ENCODE measurements at regions not wholly inside any gene's neighbourhood (a gene's known extent, or its start where the extent isn't known, plus 50 kb on each side); places are given as distances from the start of the nearest gene placed in this dataset.

- DNase-seq: no peak
- H3K9me3 ChIP-seq (ENCODE audit: control extremely low read depth in 1 of 5, control insufficient read depth in 4 of 5, insufficient read depth in 2 of 5, low read depth in 1 of 5, low read length in 4 of 5): no peaks in the 10 kb centered on the region
- no peaks in the 10 kb centered on the region for H3K36me3 ChIP-seq (ENCODE audit: control insufficient read depth in 4 of 4, insufficient read depth in 4 of 4, low read length in 3 of 4)
- no peak overlapping the region for H3K27ac ChIP-seq (ENCODE audit: insufficient read depth in 1 of 2, low read depth in 1 of 2, low read length in 2 of 2, poor library complexity in 1 of 2, severe bottlenecking in 2 of 2)
- H3K4me3 ChIP-seq (ENCODE audit: control insufficient read depth in 1 of 7, extremely low read depth in 1 of 7, insufficient read depth in 4 of 7, low read depth in 2 of 7, low read length in 6 of 7): no peak overlapping the region
- ChIA-PET CTCF (no interaction called here), POLR2A (no interaction called here)
- no peaks in the 10 kb centered on the region for H3K27me3 ChIP-seq (replicated peaks in 2 of 5; ENCODE audit: control insufficient read depth in 4 of 5, insufficient read depth in 5 of 5, low read length in 4 of 5)
- peaks cover 0 to 7% (median 1%) of the 10 kb centered on the region in 4 experiments for H3K4me1 ChIP-seq (ENCODE audit: control extremely low read depth in 1 of 4, control insufficient read depth in 4 of 4, insufficient read depth in 4 of 4, low read length in 3 of 4)
- WGBS (ENCODE audit: insufficient coverage): 100% methylated on average over 5 of the region's 5 CpGs
These were observed 50.9 kb upstream of the GJA5 start for GRCh38 chr1:147811273-147811672.

DNA sequence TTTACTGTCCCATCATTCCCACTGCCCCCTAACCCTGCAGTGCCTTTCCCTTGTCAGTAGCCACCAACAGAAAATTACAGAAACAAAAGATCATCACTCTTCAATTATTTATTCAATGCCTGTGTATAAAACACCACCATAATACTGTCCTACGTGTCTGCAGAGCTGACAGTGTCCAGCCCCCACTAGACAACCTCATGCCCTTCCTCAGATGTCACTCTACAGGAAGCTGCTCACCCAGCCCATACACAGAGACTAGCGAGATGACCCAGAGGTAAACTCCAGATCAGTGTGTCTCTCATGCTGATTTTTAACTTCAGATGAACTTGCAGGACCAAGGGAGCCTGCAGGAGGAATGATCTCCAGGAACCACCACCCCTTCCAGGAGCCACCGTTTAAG, 51.3 kb upstream of the GJA5 start:
- no peaks in the 10 kb centered on the region for H3K9me3 ChIP-seq (ENCODE audit: control extremely low read depth in 1 of 5, control insufficient read depth in 4 of 5, insufficient read depth in 2 of 5, low read depth in 1 of 5, low read length in 4 of 5)
- no peak overlapping the region for H3K27ac ChIP-seq (ENCODE audit: insufficient read depth in 1 of 2, low read depth in 1 of 2, low read length in 2 of 2, poor library complexity in 1 of 2, severe bottlenecking in 2 of 2)
- H3K27me3 ChIP-seq (replicated peaks in 2 of 5; ENCODE audit: control insufficient read depth in 4 of 5, insufficient read depth in 5 of 5, low read length in 4 of 5): no peaks in the 10 kb centered on the region
- WGBS (ENCODE audit: insufficient coverage): 83% methylated on average over 2 of the region's 3 CpGs
- peaks cover 0 to 7% (median 1%) of the 10 kb centered on the region in 4 experiments for H3K4me1 ChIP-seq (ENCODE audit: control extremely low read depth in 1 of 4, control insufficient read depth in 4 of 4, insufficient read depth in 4 of 4, low read length in 3 of 4)
- DNase-seq: no peak
- CTCF ChIA-PET: no interaction called here
- H3K4me3 ChIP-seq (ENCODE audit: control insufficient read depth in 1 of 7, extremely low read depth in 1 of 7, insufficient read depth in 4 of 7, low read depth in 2 of 7, low read length in 6 of 7): no peak overlapping the region
- POLR2A ChIA-PET: no interaction called here
- H3K36me3 ChIP-seq (ENCODE audit: control insufficient read depth in 4 of 4, insufficient read depth in 4 of 4, low read length in 3 of 4): no peaks in the 10 kb centered on the region

- 88% methylated on average over 1 of the region's 2 CpGs for WGBS (ENCODE audit: insufficient coverage)
- Histone ChIP-seq H3K27ac (ENCODE audit: insufficient read depth in 1 of 2, low read depth in 1 of 2, low read length in 2 of 2, poor library complexity in 1 of 2, severe bottlenecking in 2 of 2) (no peak overlapping the region), H3K4me1 (ENCODE audit: control extremely low read depth in 1 of 4, control insufficient read depth in 4 of 4, insufficient read depth in 4 of 4, low read length in 3 of 4) (peaks cover 0 to 7% (median 1%) of the 10 kb centered on the region in 4 experiments), H3K36me3 (ENCODE audit: control insufficient read depth in 4 of 4, insufficient read depth in 4 of 4, low read length in 3 of 4) (no peaks in the 10 kb centered on the region), H3K4me3 (ENCODE audit: control insufficient read depth in 1 of 7, extremely low read depth in 1 of 7, insufficient read depth in 4 of 7, low read depth in 2 of 7, low read length in 6 of 7) (no peak overlapping the region), H3K9me3 (ENCODE audit: control extremely low read depth in 1 of 5, control insufficient read depth in 4 of 5, insufficient read depth in 2 of 5, low read depth in 1 of 5, low read length in 4 of 5) (no peaks in the 10 kb centered on the region), H3K27me3 (replicated peaks in 2 of 5; ENCODE audit: control insufficient read depth in 4 of 5, insufficient read depth in 5 of 5, low read length in 4 of 5) (no peaks in the 10 kb centered on the region)
- ChIA-PET POLR2A (no interaction called here), CTCF (no interaction called here)
- DNase-seq: peak in 2 of 3 donors; percentile 13 to 31
These were observed 52.4 kb upstream of the GJA5 start for GRCh38 chr1:147812799-147813198.

GRCh38 chr1:147815503-147815902, 55.1 kb upstream of the GJA5 start:
- no peaks in the 10 kb centered on the region for H3K9me3 ChIP-seq (ENCODE audit: control extremely low read depth in 1 of 5, control insufficient read depth in 4 of 5, insufficient read depth in 2 of 5, low read depth in 1 of 5, low read length in 4 of 5)
- no CpG with 5 or more reads among the region's 2 CpGs for WGBS (ENCODE audit: insufficient coverage)
- no peak for DNase-seq
- H3K27ac ChIP-seq (ENCODE audit: insufficient read depth in 1 of 2, low read depth in 1 of 2, low read length in 2 of 2, poor library complexity in 1 of 2, severe bottlenecking in 2 of 2): no peak overlapping the region
- peaks cover 0 to 7% (median 1%) of the 10 kb centered on the region in 4 experiments for H3K4me1 ChIP-seq (ENCODE audit: control extremely low read depth in 1 of 4, control insufficient read depth in 4 of 4, insufficient read depth in 4 of 4, low read length in 3 of 4)
- no peaks in the 10 kb centered on the region for H3K27me3 ChIP-seq (replicated peaks in 2 of 5; ENCODE audit: control insufficient read depth in 4 of 5, insufficient read depth in 5 of 5, low read length in 4 of 5)
- ChIA-PET CTCF (no interaction called here), POLR2A (no interaction called here)
- no peak overlapping the region for H3K4me3 ChIP-seq (ENCODE audit: control insufficient read depth in 1 of 7, extremely low read depth in 1 of 7, insufficient read depth in 4 of 7, low read depth in 2 of 7, low read length in 6 of 7)
- H3K36me3 ChIP-seq (ENCODE audit: control insufficient read depth in 4 of 4, insufficient read depth in 4 of 4, low read length in 3 of 4): no peaks in the 10 kb centered on the region

DNA sequence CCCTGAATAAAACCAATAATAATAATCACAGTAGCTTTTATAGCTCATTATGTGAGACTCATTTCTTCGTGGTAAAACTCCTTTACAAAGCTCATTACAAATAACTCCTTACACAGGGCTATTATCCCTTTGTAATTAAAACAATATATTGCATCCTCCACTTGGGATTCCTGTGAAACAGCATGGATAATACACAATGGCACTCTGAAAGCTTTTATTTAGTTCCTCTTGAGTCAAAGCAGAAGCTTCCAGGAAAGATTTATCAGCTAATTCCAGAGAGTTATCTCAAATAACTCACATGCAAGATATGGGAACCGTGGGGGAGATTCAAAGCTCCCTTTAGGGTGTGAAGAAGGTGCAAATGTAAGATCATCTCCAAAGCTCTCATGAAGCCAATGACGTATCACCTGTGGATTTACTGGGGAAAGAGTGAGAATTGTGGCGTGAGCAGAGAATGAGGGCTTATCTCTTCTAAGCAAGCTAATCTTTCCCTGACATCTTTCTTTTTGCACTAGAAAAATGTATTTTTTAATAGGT, 60.4 kb upstream of the GJA5 start:
- CTCF ChIA-PET: interaction anchor here (0.6 to 1.1 kb wide), 3 partner anchors 17 to 35 kb away, joined by 3 to 5 read pairs (median 3); no protein-coding TSS in a partner anchor
- H3K4me1 ChIP-seq (ENCODE audit: control extremely low read depth in 1 of 4, control insufficient read depth in 4 of 4, insufficient read depth in 4 of 4, low read length in 3 of 4): no peaks in the 10 kb centered on the region
- WGBS (ENCODE audit: insufficient coverage): 79% methylated on average over 2 of the region's 4 CpGs

GRCh38 chr1:147821883-147822282, 61.5 kb upstream of the GJA5 start:
- 100% methylated on average over 1 of the region's 2 CpGs for WGBS (ENCODE audit: insufficient coverage)
- H3K27ac ChIP-seq (ENCODE audit: insufficient read depth in 1 of 2, low read depth in 1 of 2, low read length in 2 of 2, poor library complexity in 1 of 2, severe bottlenecking in 2 of 2): no peak overlapping the region
- no peak for DNase-seq
- ChIA-PET POLR2A (no interaction called here), CTCF (no interaction called here)
- H3K4me3 ChIP-seq (ENCODE audit: control insufficient read depth in 1 of 7, extremely low read depth in 1 of 7, insufficient read depth in 4 of 7, low read depth in 2 of 7, low read length in 6 of 7): no peak overlapping the region
- no peaks in the 10 kb centered on the region for H3K27me3 ChIP-seq (replicated peaks in 2 of 5; ENCODE audit: control insufficient read depth in 4 of 5, insufficient read depth in 5 of 5, low read length in 4 of 5)
- no peaks in the 10 kb centered on the region for H3K4me1 ChIP-seq (ENCODE audit: control extremely low read depth in 1 of 4, control insufficient read depth in 4 of 4, insufficient read depth in 4 of 4, low read length in 3 of 4)
- H3K36me3 ChIP-seq (ENCODE audit: control insufficient read depth in 4 of 4, insufficient read depth in 4 of 4, low read length in 3 of 4): no peaks in the 10 kb centered on the region
- no peaks in the 10 kb centered on the region for H3K9me3 ChIP-seq (ENCODE audit: control extremely low read depth in 1 of 5, control insufficient read depth in 4 of 5, insufficient read depth in 2 of 5, low read depth in 1 of 5, low read length in 4 of 5)

More for the DNA sequence above, 60.4 kb upstream of the GJA5 start:
- H3K9me3 ChIP-seq (ENCODE audit: control extremely low read depth in 1 of 5, control insufficient read depth in 4 of 5, insufficient read depth in 2 of 5, low read depth in 1 of 5, low read length in 4 of 5): no peaks in the 10 kb centered on the region
- no peaks in the 10 kb centered on the region for H3K27me3 ChIP-seq (replicated peaks in 2 of 5; ENCODE audit: control insufficient read depth in 4 of 5, insufficient read depth in 5 of 5, low read length in 4 of 5)
- POLR2A ChIA-PET: no interaction called here
- no peak overlapping the region for H3K4me3 ChIP-seq (ENCODE audit: control insufficient read depth in 1 of 7, extremely low read depth in 1 of 7, insufficient read depth in 4 of 7, low read depth in 2 of 7, low read length in 6 of 7)
- no peaks in the 10 kb centered on the region for H3K36me3 ChIP-seq (ENCODE audit: control insufficient read depth in 4 of 4, insufficient read depth in 4 of 4, low read length in 3 of 4)
- no peak for DNase-seq
- no peak overlapping the region for H3K27ac ChIP-seq (ENCODE audit: insufficient read depth in 1 of 2, low read depth in 1 of 2, low read length in 2 of 2, poor library complexity in 1 of 2, severe bottlenecking in 2 of 2)

- H3K4me1 ChIP-seq (ENCODE audit: control extremely low read depth in 1 of 4, control insufficient read depth in 4 of 4, insufficient read depth in 4 of 4, low read length in 3 of 4): no peaks in the 10 kb centered on the region
- DNase-seq: no peak
- H3K4me3 ChIP-seq (ENCODE audit: control insufficient read depth in 1 of 7, extremely low read depth in 1 of 7, insufficient read depth in 4 of 7, low read depth in 2 of 7, low read length in 6 of 7): no peak overlapping the region
- POLR2A ChIA-PET: no interaction called here
- H3K27ac ChIP-seq (ENCODE audit: insufficient read depth in 1 of 2, low read depth in 1 of 2, low read length in 2 of 2, poor library complexity in 1 of 2, severe bottlenecking in 2 of 2): no peak overlapping the region
- no peaks in the 10 kb centered on the region for H3K27me3 ChIP-seq (replicated peaks in 2 of 5; ENCODE audit: control insufficient read depth in 4 of 5, insufficient read depth in 5 of 5, low read length in 4 of 5)
- H3K9me3 ChIP-seq (ENCODE audit: control extremely low read depth in 1 of 5, control insufficient read depth in 4 of 5, insufficient read depth in 2 of 5, low read depth in 1 of 5, low read length in 4 of 5): no peaks in the 10 kb centered on the region
- CTCF ChIA-PET: no interaction called here
- 100% methylated on average over 1 of the region's 1 CpG for WGBS (ENCODE audit: insufficient coverage)
- no peaks in the 10 kb centered on the region for H3K36me3 ChIP-seq (ENCODE audit: control insufficient read depth in 4 of 4, insufficient read depth in 4 of 4, low read length in 3 of 4)
These were observed 61.9 kb upstream of the GJA5 start for GRCh38 chr1:147822292-147822691.

All from common myeloid progenitor, CD34-positive (primary cell).